K562 (cell line): ENCODE measurements at regions not wholly inside any gene's neighbourhood (a gene's known extent, or its start where the extent isn't known, plus 50 kb on each side); places are given as distances from the start of the nearest gene placed in this dataset.

Source experiments
- ATAC-seq: fragments of 200-7000 bp; cut with Tn5 transposase; 3 replicates; pipeline ENCODE4 v1.9.1; 2020; ENCODE audit warnings: moderate library complexity
- BruUV-seq: library from RNA; stranded (reverse); fragments of 400-500 nt; replicated peaks from 2 replicates; lab custom pipeline; 2021; lab: Mats Ljungman, UMichigan
- CTCF ChIA-PET: fragments of 300-600 bp; formaldehyde crosslinking; extraction: SDS; loops from one replicate; lab custom pipeline; 2021; ENCODE audit warnings: low intra/inter-chr PET ratio; lab: Yijun Ruan, JAX
- POLR2A ChIA-PET: fragments of 300-600, 350-650 bp; sonication (Branson Sonifier 250); formaldehyde crosslinking; extraction: SDS; loops from one replicate; lab custom pipeline; 2021; ENCODE audit warnings: antibody characterized with exemption, inconsistent platforms; lab: Yijun Ruan, JAX
- DNase-seq, 4 experiments: peaks; one replicate each; pipeline versions ENCODE4 v3.0.0 to v3.0.0-alpha.2; 2011 to 2018; ENCODE audit warnings: low spot score in 3 of 4, mixed read lengths in 3 of 4; ENCODE audit errors: extremely low read depth in 1 of 4
- FAIRE-seq: peaks from 2 replicates; lab custom pipeline; 2011; peaks lifted over from hg19 to GRCh38; lab: Jason Lieb, UNC
- H2AFZ ChIP-seq: 2 replicates; pipeline ENCODE4 v1.6.0; 2011; ENCODE audit warnings: low read depth, low read length, control low read depth, inconsistent platforms
- H3K27ac ChIP-seq: fragments of 200-600 bp; 3 replicates; pipeline ENCODE4 v1.8.0; 2011; ENCODE audit warnings: low read depth, mild to moderate bottlenecking, control low read depth, inconsistent platforms, low read length, moderate library complexity, mixed read lengths; ENCODE audit errors: extremely low read depth
- H3K27me3 ChIP-seq, 2 experiments: fragments of 300-600 bp in 1 of 2; 2 replicates in 1 of 2; 3 replicates in 1 of 2; pipeline versions ENCODE4 v1.6.0 to v1.8.0; 2011; ENCODE audit warnings: inconsistent platforms in 2 of 2, low read length in 2 of 2, mild to moderate bottlenecking in 1 of 2, mixed read lengths in 1 of 2, moderate library complexity in 1 of 2; ENCODE audit not compliant: control insufficient read depth in 2 of 2, insufficient read depth in 2 of 2
- H3K36me3 ChIP-seq: fragments of 300-600 bp; 3 replicates; pipeline ENCODE4 v1.8.0; 2011; ENCODE audit warnings: mild to moderate bottlenecking, low read length, inconsistent platforms; ENCODE audit not compliant: control insufficient read depth, insufficient read depth
- H3K4me1 ChIP-seq, 2 experiments: fragments of 200-600 bp in 1 of 2; replicated peaks in 1 of 2; 2 replicates in 1 of 2; 3 replicates in 1 of 2; pipeline versions ENCODE4 v1.5.1 to v1.8.0; 2011; ENCODE audit warnings: inconsistent platforms in 2 of 2, low read length in 2 of 2, mild to moderate bottlenecking in 1 of 2, mixed read lengths in 1 of 2, moderate library complexity in 1 of 2; ENCODE audit not compliant: control insufficient read depth in 2 of 2, insufficient read depth in 2 of 2
- H3K4me2 ChIP-seq: 2 replicates; pipeline ENCODE4 v1.6.1; 2011; ENCODE audit warnings: low read length, control low read depth, inconsistent platforms, mixed read lengths; ENCODE audit not compliant: insufficient read depth
- H3K4me3 ChIP-seq: fragments of 200-600 bp; sonication (generic), shearing (Covaris generic); 2 replicates; pipeline ENCODE4 v1.5.1; 2016; ENCODE audit warnings: control low read depth, inconsistent platforms
- H3K79me2 ChIP-seq: fragments of 200-600 bp; 3 replicates; pipeline ENCODE4 v1.8.0; 2011; ENCODE audit warnings: low read length, inconsistent platforms; ENCODE audit not compliant: control insufficient read depth, insufficient read depth
- H3K9ac ChIP-seq, 2 experiments: 2 replicates each; pipeline versions ENCODE4 v1.6.0 to v1.6.1; 2011; ENCODE audit warnings: low read depth in 2 of 2, low read length in 2 of 2, control low read depth in 1 of 2, inconsistent platforms in 1 of 2, mild to moderate bottlenecking in 1 of 2, mixed read lengths in 1 of 2; ENCODE audit not compliant: insufficient read depth in 1 of 2
- H3K9me1 ChIP-seq: one replicate; pipeline ENCODE4 v1.6.0; 2011; ENCODE audit warnings: inconsistent platforms, mild to moderate bottlenecking, low read length, moderate library complexity; ENCODE audit not compliant: control insufficient read depth, insufficient read depth
- H3K9me3 ChIP-seq: replicated peaks from 2 replicates; pipeline ENCODE4 v1.5.1; 2011; ENCODE audit warnings: low read depth, low read length, inconsistent platforms; ENCODE audit not compliant: control insufficient read depth, insufficient read depth
- H4K20me1 ChIP-seq: replicated peaks from 2 replicates; pipeline ENCODE4 v1.6.1; 2011; ENCODE audit warnings: low read length, inconsistent platforms, mixed read lengths; ENCODE audit not compliant: control insufficient read depth, insufficient read depth
- ATF3 ChIP-seq, 2 experiments: fragments of 450-650 bp in 1 of 2; sonication (generic) in 1 of 2; formaldehyde crosslinking in 1 of 2; IDR thresholded peaks in 1 of 2; conservative IDR thresholded peaks in 1 of 2; 2 replicates each; pipeline versions ENCODE4 v1.6.1 to v1.8.1; 2016 to 2023; ENCODE audit warnings: mild to moderate bottlenecking in 2 of 2, moderate library complexity in 2 of 2, inconsistent platforms in 1 of 2, missing genetic modification reagents in 1 of 2
- CC2D1A ChIP-seq: fragments of 450-650 bp; IDR thresholded peaks from 2 replicates; pipeline ENCODE4 v1.6.1; 2017; ENCODE audit warnings: mild to moderate bottlenecking
- CREBBP ChIP-seq: IDR thresholded peaks from one replicate; pipeline ENCODE4 v1.6.1; 2012; ENCODE audit warnings: low read depth, mild to moderate bottlenecking, control low read depth, inconsistent platforms, low read length
- HMBOX1 ChIP-seq: sonication (generic); IDR thresholded peaks from 2 replicates; pipeline ENCODE4 v1.6.1; 2016
- ILK ChIP-seq: fragments of 450-650 bp; IDR thresholded peaks from 2 replicates; pipeline ENCODE4 v1.6.1; 2016; ENCODE audit warnings: missing genetic modification characterization, low read depth, mild to moderate bottlenecking, missing compliant biosample characterization, moderate library complexity, borderline replicate concordance
- MTA1 ChIP-seq: fragments of 450-650 bp; IDR thresholded peaks from 2 replicates; pipeline ENCODE4 v1.6.1; 2017; ENCODE audit warnings: borderline replicate concordance
- MYC ChIP-seq, 2 experiments: fragments of 250-450 bp in 1 of 2; sonication (Bioruptor Pico) in 1 of 2; IDR thresholded peaks; 2 replicates each; pipeline versions ENCODE4 v1.5.1 to v1.6.1; 2012 to 2021; ENCODE audit warnings: low read depth in 2 of 2, borderline replicate concordance in 1 of 2, improper control_type of control experiment in 1 of 2, low read length in 1 of 2, mild to moderate bottlenecking in 1 of 2, moderate library complexity in 1 of 2
- NELFE ChIP-seq: IDR thresholded peaks from 2 replicates; pipeline ENCODE4 v1.6.1; 2011; ENCODE audit warnings: mild to moderate bottlenecking; ENCODE audit not compliant: insufficient read depth, insufficient read length
- RBM17 ChIP-seq: fragments of 200-400 bp; formaldehyde crosslinking; IDR thresholded peaks from 2 replicates; pipeline ENCODE4 v1.6.1; 2017; ENCODE audit warnings: low read depth, mild to moderate bottlenecking, low read length, borderline replicate concordance
- RNF2 ChIP-seq: sonication (generic); IDR thresholded peaks from 2 replicates; pipeline ENCODE4 v1.6.1; 2016
- SAFB ChIP-seq: fragments of 200-400 bp; formaldehyde crosslinking; IDR thresholded peaks from 2 replicates; pipeline ENCODE4 v1.6.1; 2017; ENCODE audit warnings: low read depth, low read length, borderline replicate concordance
- ZNF175 ChIP-seq: fragments of 200-800 bp; sonication (Bioruptor generic); IDR thresholded peaks from 2 replicates; pipeline ENCODE4 v1.6.1; 2016; ENCODE audit warnings: low read depth, mild to moderate bottlenecking, missing genetic modification characterization, missing compliant biosample characterization
- ZNF311 ChIP-seq: fragments of 250-450 bp; sonication (Bioruptor Pico); IDR thresholded peaks from 2 replicates; pipeline ENCODE4 v1.4.0; 2020; ENCODE audit warnings: mild to moderate bottlenecking, moderate library complexity
- ZNF695 ChIP-seq: fragments of 450-650 bp; formaldehyde crosslinking; IDR thresholded peaks from 2 replicates; pipeline ENCODE4 v1.4.0; 2020; ENCODE audit warnings: mild to moderate bottlenecking, moderate library complexity
- WGBS: fragments of 100-300 bp; shearing (Covaris generic); methylation state at CpG from one replicate; pipeline ENCODE4 v1.1.6; 2016; ENCODE audit warnings: low coverage, mixed read lengths; ENCODE audit not compliant: insufficient coverage; ENCODE audit errors: missing lambda C conversion rate; 5-methylcytosine and 5-hydroxymethylcytosine counted together
- in situ Hi-C: fragments of 300-500 bp; cut with MboI; formaldehyde crosslinking; loops from 4 replicates; pipeline ENCODE4 v1.15.0; 2018; ENCODE audit warnings: inconsistent platforms, mixed read lengths
- intact Hi-C: fragments of 100-400 bp; cut with micrococcal nuclease; formaldehyde crosslinking; loops from 2 replicates; pipeline ENCODE4 v1.14.2; 2022

GRCh38 chr10:100622946-100623345 is 87.2 kb downstream of the HIF1AN start:
- Histone ChIP-seq H2AFZ (no peak overlapping the region), H3K79me2 (no peaks in the 10 kb centered on the region), H3K27ac (no peak overlapping the region), H3K36me3 (no peaks in the 10 kb centered on the region), H4K20me1 (no peaks in the 10 kb centered on the region), H3K4me3 (no peak overlapping the region), H3K9ac (no peak overlapping the region), H3K9me3 (no peaks in the 10 kb centered on the region), H3K9me1 (no peaks in the 10 kb centered on the region), H3K4me2 (no peak overlapping the region), H3K4me1 (no peaks in the 10 kb centered on the region), H3K27me3 (peaks cover 7 to 56% of the 10 kb centered on the region in 2 experiments; a peak in 4 of 5 replicates)
- FAIRE-seq (no peak), ATAC-seq (no peak), DNase-seq (no peak)
- intact Hi-C loops: no loop called here
- no peak for TF ChIP-seq MTA1
- TF ChIP-seq ZNF175 (CRISPR knock-in tag): no peak
- BruUV-seq: no TSS peak
- ChIA-PET POLR2A (no interaction called here), CTCF (no interaction called here)
- WGBS: 12% methylated on average over 7 of the region's 7 CpGs
- in situ Hi-C loops: no loop called here

GRCh38 chr10:100623521-100624230 is 87.9 kb downstream of the HIF1AN start:
- no peak for TF ChIP-seq ATF3 (IDR thresholded peaks at IDR 0.05)
- no peak for TF ChIP-seq ATF3 (CRISPR knock-in tag; conservative IDR thresholded peaks at IDR 0.05)
- no peak for TF ChIP-seq HMBOX1
- no peak for TF ChIP-seq ZNF695
- TF ChIP-seq CREBBP: no peak
- no peak for TF ChIP-seq SAFB
- no peak for TF ChIP-seq RNF2
- no peak for TF ChIP-seq ZNF311 (CRISPR knock-in tag)
- TF ChIP-seq NELFE: no peak
- no peak for TF ChIP-seq MYC (IDR thresholded peaks at IDR 0.05; ENCODE audit: low read depth, low read length)
- no peak for TF ChIP-seq MYC (CRISPR knock-in tag; IDR thresholded peaks at IDR 0.05; ENCODE audit: borderline replicate concordance, low read depth)
- TF ChIP-seq CC2D1A: no peak
- no peak for TF ChIP-seq ILK
- no peak for TF ChIP-seq RBM17
- no peaks in the 10 kb centered on the region for H3K36me3 ChIP-seq
- ChIA-PET POLR2A (no interaction called here), CTCF (no interaction called here)
- no peak for FAIRE-seq
- H2AFZ ChIP-seq: no peak overlapping the region
- H4K20me1 ChIP-seq: no peaks in the 10 kb centered on the region
- intact Hi-C loops (no loop called here), in situ Hi-C loops (no loop called here)
- no peak for DNase-seq
- no peak overlapping the region for H3K4me3 ChIP-seq
- ATAC-seq: no peak
- no peaks in the 10 kb centered on the region for H3K4me1 ChIP-seq
- no peaks in the 10 kb centered on the region for H3K9me1 ChIP-seq
- peaks cover 7 to 50% of the 10 kb centered on the region in 2 experiments; a peak in 4 of 5 replicates for H3K27me3 ChIP-seq
- no peaks in the 10 kb centered on the region for H3K79me2 ChIP-seq
- no peak overlapping the region for H3K27ac ChIP-seq
- WGBS: 5% methylated on average over 3 of the region's 12 CpGs
- no peaks in the 10 kb centered on the region for H3K9me3 ChIP-seq
- no peak overlapping the region for H3K4me2 ChIP-seq
- BruUV-seq: no TSS peak
- no peak overlapping the region for H3K9ac ChIP-seq
